ENCODE measurements at regions not wholly inside any gene's neighbourhood (a gene's known extent, or its start where the extent isn't known, plus 50 kb on each side); places are given as distances from the start of the nearest gene placed in this dataset.
A peak's percentile ranks its signal among the peaks of the same experiment; 100 is the strongest.

- TF ChIP-seq CTCF (conservative IDR thresholded peaks at IDR 0.05) = no peak
- no peak for TF ChIP-seq ZFX (IDR thresholded peaks at IDR 0.05)
- H3K27ac ChIP-seq = no peak overlapping the region
Observed at GRCh38 chrX:11949291-11949690, 189.0 kb upstream of the FRMPD4 start.

GRCh38 chrX:11952176-11952720 is 186.0 kb upstream of the FRMPD4 start:
- TF ChIP-seq ZFX (IDR thresholded peaks at IDR 0.05) (no peak), CTCF (conservative IDR thresholded peaks at IDR 0.05) (no peak)
- no peak overlapping the region for H3K27ac ChIP-seq

GRCh38 chrX:11953615-11954014 is 184.7 kb upstream of the FRMPD4 start:
- no peak overlapping the region for H3K27ac ChIP-seq
- TF ChIP-seq ZFX (IDR thresholded peaks at IDR 0.05) (no peak), CTCF (conservative IDR thresholded peaks at IDR 0.05) (no peak)

GRCh38 chrX:11954176-11954575 is 184.1 kb upstream of the FRMPD4 start:
- no peak overlapping the region for H3K27ac ChIP-seq
- TF ChIP-seq ZFX (IDR thresholded peaks at IDR 0.05) (no peak), CTCF (conservative IDR thresholded peaks at IDR 0.05) (no peak)

- H3K27ac ChIP-seq = no peak overlapping the region
- TF ChIP-seq CTCF (conservative IDR thresholded peaks at IDR 0.05) (no peak), ZFX (IDR thresholded peaks at IDR 0.05) (no peak)
Observed at GRCh38 chrX:11960031-11960430, 178.2 kb upstream of the FRMPD4 start.

GRCh38 chrX:11965436-11965835 is 172.8 kb upstream of the FRMPD4 start:
- TF ChIP-seq ZFX (IDR thresholded peaks at IDR 0.05) = no peak
- no peak overlapping the region for H3K27ac ChIP-seq

GRCh38 chrX:11967986-11968869 is 170.0 kb upstream of the FRMPD4 start:
- TF ChIP-seq CTCF (conservative IDR thresholded peaks at IDR 0.05) (peak; percentile 8; the same call in 1 of the 2 replicates), ZFX (IDR thresholded peaks at IDR 0.05) (no peak)
- H3K27ac ChIP-seq = no peak overlapping the region

All from C4-2B (cell line).